Gastroesophageal sphincter (tissue), 4 donors: ENCODE measurements at regions not wholly inside any gene's neighbourhood (a gene's known extent, or its start where the extent isn't known, plus 50 kb on each side); places are given as distances from the start of the nearest gene placed in this dataset.

ENCODE experiments used
- ATAC-seq: fragments of 150-250 bp; one replicate; pipeline ENCODE4 v1.9.1; 2016; ENCODE audit warnings: mild to moderate bottlenecking, moderate library complexity
- H3K27ac ChIP-seq, 4 donors: fragments of 200-600 bp; sonication (generic) in 3 of 4; 1 replicate in 3 of 4; 2 replicates in 1 of 4; pipeline ENCODE4 v1.5.1; 2016 to 2019
- H3K27me3 ChIP-seq: fragments of 200-600 bp; sonication (generic); one replicate; pipeline ENCODE4 v1.5.1; 2019
- H3K36me3 ChIP-seq, 2 donors: fragments of 200-600 bp; sonication (generic); one replicate each; pipeline ENCODE4 v1.5.1; 2019; ENCODE audit warnings: control low read depth in 1 of 2
- H3K4me1 ChIP-seq, 3 donors: fragments of 200-600 bp; sonication (generic); 1 replicate in 2 of 3; 2 replicates in 1 of 3; pipeline ENCODE4 v1.5.1; 2016 to 2019; ENCODE audit warnings: control low read depth in 2 of 3
- H3K4me3 ChIP-seq, 2 donors: fragments of 200-600 bp; sonication (generic); one replicate each; pipeline ENCODE4 v1.5.1; 2019; ENCODE audit warnings: mild to moderate bottlenecking in 1 of 2, moderate library complexity in 1 of 2
- H3K9me3 ChIP-seq, 3 donors: fragments of 200-600 bp; sonication (generic); one replicate each; pipeline ENCODE4 v1.5.1; 2017 to 2019; ENCODE audit warnings: control low read depth in 2 of 3
- EP300 ChIP-seq: sonication (generic); formaldehyde crosslinking; IDR thresholded peaks from one replicate; pipeline ENCODE4 v1.6.1; 2017; ENCODE audit warnings: antibody characterized with exemption, mild to moderate bottlenecking
- POLR2A ChIP-seq, 2 donors: fragments of 450-650 bp; IDR thresholded peaks; one replicate each; pipeline ENCODE4 v1.6.1; 2017; ENCODE audit warnings: antibody characterized with exemption in 2 of 2, mild to moderate bottlenecking in 2 of 2, moderate library complexity in 1 of 2
- POLR2AphosphoS5 ChIP-seq: sonication (generic); formaldehyde crosslinking; IDR thresholded peaks from one replicate; pipeline ENCODE4 v1.6.1; 2017; ENCODE audit warnings: antibody characterized with exemption
- WGBS, 2 donors: methylation state at CpG; one replicate each; pipeline ENCODE4 v1.1.5; 2018; ENCODE audit warnings: low coverage in 1 of 2; 5-methylcytosine and 5-hydroxymethylcytosine counted together
- TF ChIP-seq, protein P1 (sequence below), 4 experiments: fragments of 200-600 bp in 2 of 4; fragments of 450-650 bp in 2 of 4; sonication (generic) in 1 of 4; IDR thresholded peaks; one replicate each; pipeline ENCODE4 v1.5.1; 2017 to 2019; ENCODE audit warnings: antibody characterized with exemption in 4 of 4, mild to moderate bottlenecking in 2 of 4, moderate library complexity in 2 of 4

DNA sequence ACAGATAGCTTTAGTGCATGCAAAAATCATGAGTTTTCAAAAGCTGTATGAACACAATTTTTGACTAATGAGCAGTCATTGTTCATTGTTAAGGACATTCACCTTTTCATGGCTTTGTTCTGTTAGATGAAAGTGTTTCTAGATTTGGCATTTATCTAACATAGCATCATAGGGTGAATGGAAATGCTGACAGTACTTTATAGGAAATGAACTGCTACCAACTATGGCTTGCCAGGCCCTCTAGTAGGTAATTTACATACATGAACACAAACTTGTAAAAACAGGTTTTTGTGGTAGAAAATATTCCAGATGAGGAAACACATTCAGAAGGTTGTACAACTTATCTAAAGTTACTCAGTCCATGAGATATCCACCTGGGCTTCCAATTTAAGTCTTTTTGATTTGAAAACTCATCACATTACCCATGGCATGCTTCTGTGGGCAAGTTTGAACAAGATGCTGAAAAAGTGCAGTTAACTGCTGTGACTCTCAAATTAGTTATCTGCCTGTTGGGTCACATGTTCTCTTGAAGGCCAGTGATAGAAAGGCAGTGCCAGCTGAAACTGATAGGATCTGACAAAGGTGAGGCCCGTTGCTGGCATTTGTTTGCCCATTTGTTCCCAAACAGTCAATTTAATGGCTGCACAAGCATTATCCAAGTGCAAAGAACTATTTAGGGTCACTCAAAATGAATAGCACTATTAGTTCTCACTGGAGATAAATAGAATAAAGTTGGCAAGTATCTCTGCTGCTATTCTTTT lies 399.1 kb downstream of the MAN2A1 start:
- H3K4me3 ChIP-seq: no peak overlapping the region
- TF ChIP-seq POLR2AphosphoS5 (no peak), POLR2A (IDR thresholded peaks at IDR 0.05) (no peak), EP300 (no peak)
- TF ChIP-seq, protein P1, sequence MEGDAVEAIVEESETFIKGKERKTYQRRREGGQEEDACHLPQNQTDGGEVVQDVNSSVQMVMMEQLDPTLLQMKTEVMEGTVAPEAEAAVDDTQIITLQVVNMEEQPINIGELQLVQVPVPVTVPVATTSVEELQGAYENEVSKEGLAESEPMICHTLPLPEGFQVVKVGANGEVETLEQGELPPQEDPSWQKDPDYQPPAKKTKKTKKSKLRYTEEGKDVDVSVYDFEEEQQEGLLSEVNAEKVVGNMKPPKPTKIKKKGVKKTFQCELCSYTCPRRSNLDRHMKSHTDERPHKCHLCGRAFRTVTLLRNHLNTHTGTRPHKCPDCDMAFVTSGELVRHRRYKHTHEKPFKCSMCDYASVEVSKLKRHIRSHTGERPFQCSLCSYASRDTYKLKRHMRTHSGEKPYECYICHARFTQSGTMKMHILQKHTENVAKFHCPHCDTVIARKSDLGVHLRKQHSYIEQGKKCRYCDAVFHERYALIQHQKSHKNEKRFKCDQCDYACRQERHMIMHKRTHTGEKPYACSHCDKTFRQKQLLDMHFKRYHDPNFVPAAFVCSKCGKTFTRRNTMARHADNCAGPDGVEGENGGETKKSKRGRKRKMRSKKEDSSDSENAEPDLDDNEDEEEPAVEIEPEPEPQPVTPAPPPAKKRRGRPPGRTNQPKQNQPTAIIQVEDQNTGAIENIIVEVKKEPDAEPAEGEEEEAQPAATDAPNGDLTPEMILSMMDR (IDR thresholded peaks at IDR 0.05): no peak
- WGBS, 2 donors: 63 to 85% methylated on average over 1 of the region's 1 CpG
- H3K27me3 ChIP-seq: no peaks in the 10 kb centered on the region
- ATAC-seq: no peak
- H3K36me3 ChIP-seq: no peaks in the 10 kb centered on the region
- H3K4me1 ChIP-seq: no peaks in the 10 kb centered on the region
- no peak overlapping the region for H3K27ac ChIP-seq
- H3K9me3 ChIP-seq: no peaks in the 10 kb centered on the region

DNA sequence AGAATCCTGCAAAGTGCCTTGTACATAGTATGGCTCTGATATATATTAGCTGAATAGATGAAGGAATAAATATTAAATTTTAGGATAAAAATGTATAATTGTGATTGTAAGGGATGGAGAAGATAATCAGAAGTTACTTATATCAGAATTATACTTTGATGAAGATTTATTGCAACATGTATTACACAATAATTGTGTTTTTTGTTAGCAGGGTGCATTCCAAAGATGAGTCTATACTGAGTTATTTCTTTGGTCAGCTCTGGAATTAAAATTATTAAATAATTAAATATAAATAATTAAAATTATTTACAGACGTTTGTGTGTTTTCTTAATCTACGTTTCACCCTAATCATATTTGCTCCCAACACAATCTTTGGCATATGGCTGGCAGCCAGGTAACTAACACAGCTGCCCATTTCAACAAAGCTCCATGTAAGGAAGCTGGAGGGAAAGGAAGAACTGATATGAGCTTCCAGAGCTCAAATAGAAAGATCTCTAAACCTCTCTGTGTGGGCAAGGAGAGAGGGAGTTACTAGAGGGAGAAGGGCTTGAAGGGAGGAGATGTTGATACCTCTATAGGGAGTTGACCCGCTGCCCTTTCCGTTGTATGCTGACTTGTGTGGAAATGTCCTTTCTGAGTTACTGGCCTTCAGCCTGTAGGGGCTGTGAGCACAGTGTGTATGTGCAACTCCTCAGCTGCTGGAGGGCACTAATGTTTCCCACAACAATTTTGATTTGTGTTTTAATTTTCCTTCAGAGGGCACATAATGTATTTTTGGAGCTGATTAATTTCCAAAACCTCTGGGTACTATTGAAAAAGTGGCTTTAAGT lies 403.4 kb downstream of the MAN2A1 start:
- 53 to 62% methylated on average over 4 of the region's 4 CpGs for WGBS, 2 donors
- Histone ChIP-seq H3K36me3 (no peaks in the 10 kb centered on the region), H3K4me3 (no peak overlapping the region), H3K9me3 (no peaks in the 10 kb centered on the region), H3K4me1 (no peaks in the 10 kb centered on the region), H3K27ac (no peak overlapping the region), H3K27me3 (no peaks in the 10 kb centered on the region)
- ATAC-seq: no peak
- no peak for TF ChIP-seq EP300
- no peak for TF ChIP-seq POLR2A (IDR thresholded peaks at IDR 0.05)
- TF ChIP-seq POLR2AphosphoS5: no peak
- TF ChIP-seq, protein P1 (IDR thresholded peaks at IDR 0.05): no peak

DNA sequence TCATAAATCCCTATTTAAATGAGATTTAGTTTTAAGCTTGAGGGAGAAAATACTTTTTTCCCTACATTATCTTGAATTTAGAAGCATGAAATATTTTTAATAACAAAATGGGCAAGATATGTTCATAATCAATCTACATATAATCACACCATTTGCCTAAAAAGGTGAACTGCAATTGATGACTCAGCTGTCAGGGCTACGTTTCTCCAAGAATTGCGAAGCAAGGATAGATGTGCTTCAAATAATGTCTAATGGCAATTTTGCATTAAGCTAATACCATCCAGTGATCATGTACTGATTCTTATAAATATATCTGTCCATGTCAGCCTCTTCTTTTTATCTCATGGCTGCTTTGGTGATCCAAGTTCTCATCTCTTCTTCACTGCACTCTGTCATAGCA lies 404.4 kb downstream of the MAN2A1 start:
- TF ChIP-seq POLR2AphosphoS5 (no peak), POLR2A (IDR thresholded peaks at IDR 0.05) (no peak), EP300 (no peak)
- TF ChIP-seq, protein P1 (IDR thresholded peaks at IDR 0.05): no peak
- Histone ChIP-seq H3K4me1 (no peaks in the 10 kb centered on the region), H3K27me3 (no peaks in the 10 kb centered on the region), H3K9me3 (no peaks in the 10 kb centered on the region), H3K4me3 (no peak overlapping the region), H3K27ac (no peak overlapping the region), H3K36me3 (no peaks in the 10 kb centered on the region)
- 83 to 87% methylated on average over 2 of the region's 2 CpGs for WGBS, 2 donors
- no peak for ATAC-seq

DNA sequence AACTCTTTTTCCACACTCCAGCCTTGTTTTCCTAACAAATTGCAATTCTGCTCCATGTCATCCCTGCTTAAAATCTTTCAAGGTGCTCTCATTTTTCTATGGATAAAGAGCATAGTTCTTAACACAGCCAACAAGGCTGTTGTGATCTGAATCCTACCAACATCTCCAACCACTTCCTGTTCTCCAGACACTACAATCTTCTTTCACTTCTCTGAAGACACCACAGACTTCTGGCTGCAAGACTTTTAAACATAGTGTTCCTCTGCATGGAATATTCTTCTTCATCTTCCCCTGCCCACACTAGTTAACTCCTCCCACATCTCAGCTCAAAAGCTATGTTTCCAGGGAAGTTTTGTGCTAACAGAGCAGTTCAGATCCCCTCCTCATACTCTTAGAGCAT lies 404.8 kb downstream of the MAN2A1 start:
- no peak for ATAC-seq
- Histone ChIP-seq H3K27ac (no peak overlapping the region), H3K4me1 (no peaks in the 10 kb centered on the region), H3K4me3 (no peak overlapping the region), H3K9me3 (no peaks in the 10 kb centered on the region), H3K36me3 (no peaks in the 10 kb centered on the region), H3K27me3 (no peaks in the 10 kb centered on the region)
- TF ChIP-seq, protein P1 (IDR thresholded peaks at IDR 0.05): no peak
- TF ChIP-seq EP300 (no peak), POLR2AphosphoS5 (no peak), POLR2A (IDR thresholded peaks at IDR 0.05) (no peak)

DNA sequence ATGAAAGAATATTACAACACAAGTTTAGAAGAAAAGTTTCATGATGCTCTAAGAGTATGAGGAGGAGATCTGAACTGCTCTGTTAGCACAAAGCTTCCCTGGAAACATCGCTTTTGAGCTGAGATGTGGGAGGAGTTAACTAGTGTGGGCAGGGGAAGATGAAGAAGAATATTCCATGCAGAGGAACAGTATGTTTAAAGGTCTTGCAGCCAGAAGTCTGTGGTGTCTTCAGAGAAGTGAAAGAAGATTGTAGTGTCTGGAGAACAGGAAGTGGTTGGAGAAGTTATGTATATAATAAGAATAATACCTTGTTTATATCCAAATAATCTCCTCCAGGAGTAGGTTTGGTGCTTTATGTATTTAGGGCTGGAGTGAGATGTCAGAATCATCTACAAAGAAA lies 406.7 kb downstream of the MAN2A1 start:
- no peaks in the 10 kb centered on the region for H3K27me3 ChIP-seq
- H3K4me3 ChIP-seq: no peak overlapping the region
- ATAC-seq: no peak
- TF ChIP-seq, protein P1 (IDR thresholded peaks at IDR 0.05): no peak
- TF ChIP-seq EP300 (no peak), POLR2AphosphoS5 (no peak), POLR2A (IDR thresholded peaks at IDR 0.05) (no peak)
- H3K36me3 ChIP-seq: no peaks in the 10 kb centered on the region
- H3K9me3 ChIP-seq: no peaks in the 10 kb centered on the region
- H3K4me1 ChIP-seq: no peaks in the 10 kb centered on the region
- H3K27ac ChIP-seq: no peak overlapping the region
- WGBS, 2 donors: 59 to 86% methylated on average over 1 of the region's 1 CpG
